Esophagus squamous epithelium (tissue), 4 donors: ENCODE measurements at regions not wholly inside any gene's neighbourhood (a gene's known extent, or its start where the extent isn't known, plus 50 kb on each side); places are given as distances from the start of the nearest gene placed in this dataset.

Experiments used
- CTCF ChIP-seq, 6 experiments: fragments of 450-650 bp in 4 of 6; fragments of 200-600 bp in 2 of 6; sonication (generic) in 2 of 6; IDR thresholded peaks; one replicate each; pipeline ENCODE4 v1.5.1; 2016 to 2019; ENCODE audit warnings: antibody characterized with exemption in 6 of 6, mild to moderate bottlenecking in 4 of 6, moderate library complexity in 4 of 6
- POLR2A ChIP-seq, 4 donors: fragments of 450-650 bp; IDR thresholded peaks; one replicate each; pipeline ENCODE4 v1.6.1; 2017; ENCODE audit warnings: antibody characterized with exemption in 4 of 4, mild to moderate bottlenecking in 4 of 4, moderate library complexity in 3 of 4

- TF ChIP-seq CTCF (IDR thresholded peaks at IDR 0.05) (no peak), POLR2A (IDR thresholded peaks at IDR 0.05) (no peak)
Measured at GRCh38 chr3:154872074-154872473, 208.0 kb upstream of the MME start.
